ENCODE measurements at regions not wholly inside any gene's neighbourhood (a gene's known extent, or its start where the extent isn't known, plus 50 kb on each side); places are given as distances from the start of the nearest gene placed in this dataset.

GRCh38 chr7:109318136-109318535 lies 748.5 kb downstream of the DNAJB9 start:
- no peaks in the 10 kb centered on the region for H3K36me3 ChIP-seq (ENCODE audit: control insufficient read depth, insufficient read depth, low read length)
- H3K9ac ChIP-seq (ENCODE audit: low read depth, low read length), result no peak overlapping the region
- no peak overlapping the region for H3K4me2 ChIP-seq (ENCODE audit: low read depth, low read length)
- H3K56ac ChIP-seq (ENCODE audit: extremely low read depth, insufficient read depth, low read length), result no peak overlapping the region
- no peak overlapping the region for H3K4me3 ChIP-seq (ENCODE audit: insufficient read depth, low read depth, low read length)
- CTCF ChIA-PET, result no interaction called here
- no peak for ATAC-seq (ENCODE audit: low read depth)
- POLR2A ChIA-PET (ENCODE audit: unreplicated experiment), result no interaction called here
- no peak for DNase-seq
- H4K91ac ChIP-seq (ENCODE audit: insufficient read depth, low read depth, low read length), result no peak overlapping the region
- dilution Hi-C loops (cut with HindIII; ENCODE audit: low sequenced_read_pairs, unreplicated experiment), result no loop called here
- BruUV-seq (replicated peaks), result no TSS peak
- TF ChIP-seq USF2 (IDR thresholded peaks at IDR 0.05; ENCODE audit: low read depth, low read length) (no peak), MAZ (IDR thresholded peaks at IDR 0.05; ENCODE audit: borderline replicate concordance, low read depth, low read length) (no peak), RCOR1 (IDR thresholded peaks at IDR 0.05; ENCODE audit: insufficient replicate concordance, low read length) (no peak), BHLHE40 (IDR thresholded peaks at IDR 0.05; ENCODE audit: low read depth, low read length) (no peak), MAFK (IDR thresholded peaks at IDR 0.05; ENCODE audit: low read depth, low read length) (no peak), ELK1 (IDR thresholded peaks at IDR 0.05; ENCODE audit: borderline replicate concordance, low read depth, low read length) (no peak), NFE2L2 (IDR thresholded peaks at IDR 0.05; ENCODE audit: low read depth, low read length) (no peak)
- no peaks in the 10 kb centered on the region for H3K79me1 ChIP-seq (ENCODE audit: low read depth in 1 of 2, low read length in 2 of 2)
- H2BK20ac ChIP-seq (ENCODE audit: low read depth, low read length), result no peak overlapping the region
- no peak overlapping the region for H2BK120ac ChIP-seq (ENCODE audit: low read depth, low read length)
- H4K8ac ChIP-seq (ENCODE audit: low read depth in 2 of 2, low read length in 2 of 2), result no peak overlapping the region
- no peak overlapping the region for H3K18ac ChIP-seq (ENCODE audit: low read depth, low read length)
- H3K9me3 ChIP-seq (ENCODE audit: control insufficient read depth, insufficient read depth, low read length), result peaks cover 3% of the 10 kb centered on the region
- intact Hi-C loops (cut with micrococcal nuclease), result no loop called here
- H2BK15ac ChIP-seq (ENCODE audit: low read depth, low read length), result no peak overlapping the region
- H3K4ac ChIP-seq (ENCODE audit: low read depth, low read length), result no peak overlapping the region
- no peak overlapping the region for H3K14ac ChIP-seq (replicated peaks; ENCODE audit: low read depth, low read length)
- H4K5ac ChIP-seq (ENCODE audit: low read depth, low read length), result no peak overlapping the region
- no peak overlapping the region for H2AFZ ChIP-seq (replicated peaks; ENCODE audit: low read length, poor library complexity)
- H3K4me1 ChIP-seq (ENCODE audit: control insufficient read depth, insufficient read depth, low read length), result no peaks in the 10 kb centered on the region
- H3K27me3 ChIP-seq (ENCODE audit: control insufficient read depth, insufficient read depth, low read length), result no peaks in the 10 kb centered on the region
- H3K9me1 ChIP-seq (ENCODE audit: insufficient read depth, low read length), result no peaks in the 10 kb centered on the region
- H3K23ac ChIP-seq (ENCODE audit: low read depth, low read length), result no peak overlapping the region
- no peak overlapping the region for H2BK5ac ChIP-seq (ENCODE audit: low read depth, low read length, poor library complexity, severe bottlenecking)
- no peak overlapping the region for H2AK5ac ChIP-seq (ENCODE audit: low read depth, low read length)
- H4K20me1 ChIP-seq (ENCODE audit: insufficient read depth, low read length), result no peaks in the 10 kb centered on the region
- in situ Hi-C loops (cut with MboI; ENCODE audit: low sequenced_read_pairs), result no loop called here
- no peak overlapping the region for H2AK9ac ChIP-seq (replicated peaks; ENCODE audit: low read depth, low read length, poor library complexity)
- H3K27ac ChIP-seq (ENCODE audit: insufficient read depth, low read length), result no peak overlapping the region
